T-helper 17 cell (primary cell): ENCODE measurements at regions not wholly inside any gene's neighbourhood (a gene's known extent, or its start where the extent isn't known, plus 50 kb on each side); places are given as distances from the start of the nearest gene placed in this dataset.
A peak's percentile ranks its signal among the peaks of the same experiment; 100 is the strongest.
"Not testable (repeated sequence)": the region's sequence is repeated elsewhere in the genome, so short reads cannot be mapped to it uniquely, and the experiment has no call there.

Experiments used
- ATAC-seq: fragments of 150-1000 bp; cut with Tn5 transposase; 2 replicates; pipeline ENCODE4 v1.10.0; 2021; ENCODE audit warnings: mild to moderate bottlenecking, moderate library complexity
- DNase-seq, 3 donors: peaks; one replicate each; pipeline versions ENCODE4 v3.0.0 to v3.0.0-alpha.2; 2020 to 2021
- H3K9me3 ChIP-seq: one replicate; pipeline ENCODE4 v1.7.0; 2013; ENCODE audit warnings: low read length, mild to moderate bottlenecking; ENCODE audit not compliant: control insufficient read depth, poor library complexity, severe bottlenecking
- H3K27ac Mint-ChIP-seq: one replicate; pipeline ENCODE4 v1.8.0; 2022; ENCODE audit warnings: mild to moderate bottlenecking, moderate library complexity, mixed read lengths
- H3K27me3 Mint-ChIP-seq: one replicate; pipeline ENCODE4 v1.8.0; 2022; ENCODE audit warnings: mixed read lengths
- H3K36me3 Mint-ChIP-seq: one replicate; pipeline ENCODE4 v1.8.0; 2022; ENCODE audit warnings: low read depth, mixed read lengths
- H3K4me1 Mint-ChIP-seq: one replicate; pipeline ENCODE4 v1.8.0; 2022; ENCODE audit warnings: mild to moderate bottlenecking, mixed read lengths
- H3K4me3 Mint-ChIP-seq: one replicate; pipeline ENCODE4 v1.8.0; 2022; ENCODE audit warnings: mild to moderate bottlenecking, moderate library complexity, mixed read lengths

DNA sequence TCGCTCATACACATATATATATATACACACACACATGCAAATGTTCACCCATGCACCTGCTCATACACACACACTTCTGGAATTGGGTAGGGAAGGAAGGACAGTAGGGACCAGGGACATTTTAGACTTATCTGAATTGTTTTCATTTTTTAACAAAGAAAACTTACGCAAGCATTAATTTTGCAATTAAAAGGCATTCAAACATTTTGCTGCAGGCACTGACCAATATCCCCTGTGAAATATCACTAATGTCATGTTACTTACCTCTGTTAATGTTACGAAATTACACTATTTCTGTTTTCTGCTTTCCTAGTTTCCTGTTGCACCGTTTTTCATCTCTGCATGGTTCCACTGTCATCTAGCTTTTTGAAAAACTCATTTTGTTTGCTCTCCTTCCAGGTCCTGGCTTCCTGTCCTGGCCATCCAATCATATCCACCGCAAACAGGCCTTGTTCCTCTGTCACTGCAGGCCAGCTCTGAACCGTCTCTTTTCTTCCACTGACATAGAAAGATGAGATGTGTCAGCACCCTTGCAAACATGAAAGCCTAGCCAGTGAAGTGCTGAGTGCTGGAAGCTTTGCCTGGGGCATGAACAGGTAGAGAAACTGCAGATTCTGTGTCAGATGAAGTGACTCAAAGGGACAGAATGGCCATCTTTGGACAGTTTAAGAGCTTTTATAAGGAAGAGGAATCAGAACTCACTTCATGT, 114.5 kb downstream of the SEPTIN7 start:
- H3K27ac Mint-ChIP-seq, H3K36me3 Mint-ChIP-seq, ATAC-seq, DNase-seq, H3K4me3 Mint-ChIP-seq, H3K9me3 ChIP-seq, H3K27me3 Mint-ChIP-seq: not testable (repeated sequence)
- H3K4me1 Mint-ChIP-seq: peaks cover 11% of the 10 kb centered on the region

DNA sequence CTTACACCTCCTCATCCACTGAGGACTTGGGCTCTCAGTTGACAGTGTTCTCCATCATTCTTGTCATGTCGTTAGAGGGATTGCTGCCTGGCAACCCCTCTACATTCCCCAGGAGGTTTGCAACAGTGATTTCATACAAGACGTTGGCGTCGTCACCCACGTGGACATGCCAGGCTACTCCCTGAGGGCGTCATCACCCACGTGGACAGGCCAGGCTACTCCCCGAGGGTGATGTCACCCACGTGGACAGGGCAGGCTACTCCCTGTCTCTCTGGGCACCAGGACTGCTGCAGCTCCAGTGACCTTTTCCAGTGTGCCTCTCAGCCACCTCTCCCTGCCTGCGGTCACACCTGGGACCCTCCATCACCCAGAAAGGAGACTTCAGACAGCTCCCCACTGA, 117.4 kb downstream of the SEPTIN7 start:
- not testable (repeated sequence) for H3K27ac Mint-ChIP-seq

DNA sequence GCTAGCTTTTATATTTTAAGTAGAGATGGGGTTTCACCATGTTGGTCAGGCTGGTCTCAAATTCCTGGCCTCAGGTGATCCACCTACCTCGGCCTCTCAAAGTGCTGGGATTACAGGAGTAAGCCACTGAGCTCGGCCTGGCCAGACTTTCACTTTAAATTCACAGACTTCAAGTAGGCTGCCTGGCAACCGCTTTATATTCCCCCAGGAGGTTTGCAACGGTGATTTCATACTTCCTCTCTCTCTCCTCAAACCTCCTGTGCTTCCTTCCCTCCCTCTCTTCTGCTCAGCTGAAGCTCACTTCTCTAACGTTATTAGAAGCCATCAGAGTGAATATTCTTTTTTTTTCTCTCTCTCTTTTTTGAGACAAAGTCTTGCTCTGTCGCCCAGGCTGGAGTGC, 118.8 kb downstream of the SEPTIN7 start:
- not testable (repeated sequence) for H3K36me3 Mint-ChIP-seq, H3K27me3 Mint-ChIP-seq, H3K4me3 Mint-ChIP-seq, H3K4me1 Mint-ChIP-seq, H3K27ac Mint-ChIP-seq, DNase-seq, H3K9me3 ChIP-seq
- ATAC-seq: peak; percentile 40

More for the DNA sequence above, 117.4 kb downstream of the SEPTIN7 start:
- not testable (repeated sequence) for H3K36me3 Mint-ChIP-seq, ATAC-seq, H3K9me3 ChIP-seq, DNase-seq, H3K4me3 Mint-ChIP-seq, H3K27me3 Mint-ChIP-seq
- H3K4me1 Mint-ChIP-seq: peaks cover 11% of the 10 kb centered on the region

DNA sequence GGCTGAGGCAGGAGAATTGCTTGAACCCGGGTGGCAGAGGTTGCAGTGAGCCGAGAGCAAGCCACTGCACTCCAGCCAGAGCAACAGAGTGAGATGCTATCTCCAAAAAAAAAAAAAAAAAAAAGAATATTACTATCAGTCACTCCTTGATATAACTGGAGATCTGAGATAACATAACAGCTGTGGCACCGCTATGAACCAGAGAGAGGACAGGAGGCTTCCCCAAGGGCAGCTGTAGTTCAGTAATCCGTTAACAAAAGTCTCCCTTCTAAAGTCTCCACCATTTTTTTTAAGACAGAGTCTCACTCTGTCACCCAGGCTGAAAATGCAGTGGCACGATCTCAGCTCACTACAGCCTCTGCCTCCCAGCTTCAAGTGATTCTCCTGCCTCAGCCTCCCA, 120.5 kb downstream of the SEPTIN7 start:
- H3K4me3 Mint-ChIP-seq, H3K36me3 Mint-ChIP-seq, DNase-seq, ATAC-seq, H3K27ac Mint-ChIP-seq, H3K9me3 ChIP-seq, H3K27me3 Mint-ChIP-seq, H3K4me1 Mint-ChIP-seq: not testable (repeated sequence)

DNA sequence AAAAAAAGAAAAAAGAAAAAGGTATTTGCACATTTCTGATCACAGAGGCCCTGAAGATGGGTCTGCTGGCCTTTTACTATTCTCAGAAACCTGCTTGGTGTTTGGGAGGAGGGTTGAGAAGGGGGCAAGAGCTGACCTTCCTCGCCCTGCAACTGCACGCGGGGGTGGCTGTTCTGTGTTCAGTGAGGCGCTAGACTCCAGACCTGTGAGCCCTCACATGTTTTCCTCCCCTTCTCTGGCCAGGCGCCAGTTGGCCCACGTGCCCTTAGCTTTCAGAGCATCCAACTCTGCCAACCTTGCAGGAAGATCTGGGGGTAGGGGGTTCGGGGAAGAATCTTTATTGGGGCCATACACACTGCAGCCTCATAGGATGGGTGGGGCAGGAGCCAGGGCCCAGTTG, 123.8 kb downstream of the SEPTIN7 start:
- not testable (repeated sequence) for H3K4me3 Mint-ChIP-seq, H3K9me3 ChIP-seq, H3K27ac Mint-ChIP-seq, H3K36me3 Mint-ChIP-seq, DNase-seq, ATAC-seq, H3K27me3 Mint-ChIP-seq, H3K4me1 Mint-ChIP-seq

DNA sequence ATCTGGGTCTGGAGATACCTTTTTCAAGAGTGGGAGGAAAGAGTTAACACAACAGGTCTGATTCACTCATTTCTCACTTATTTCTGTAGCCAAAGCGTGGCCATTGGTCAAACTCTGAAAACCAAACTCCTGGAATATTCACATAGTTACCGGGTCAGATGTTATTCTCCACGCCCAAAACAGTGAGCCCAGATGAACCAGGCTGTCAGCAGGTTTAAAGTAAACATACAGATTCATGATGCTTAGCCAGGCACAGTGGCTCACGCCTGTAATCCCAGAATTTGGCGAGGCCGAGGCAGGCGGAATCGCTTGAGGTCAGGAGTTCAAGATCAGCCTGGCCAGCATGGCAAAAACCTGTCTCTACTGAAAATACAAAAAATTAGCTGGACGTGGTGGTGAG, 126.1 kb downstream of the SEPTIN7 start:
- not testable (repeated sequence) for H3K4me1 Mint-ChIP-seq, H3K9me3 ChIP-seq, H3K36me3 Mint-ChIP-seq, H3K4me3 Mint-ChIP-seq, H3K27me3 Mint-ChIP-seq, H3K27ac Mint-ChIP-seq, DNase-seq, ATAC-seq

DNA sequence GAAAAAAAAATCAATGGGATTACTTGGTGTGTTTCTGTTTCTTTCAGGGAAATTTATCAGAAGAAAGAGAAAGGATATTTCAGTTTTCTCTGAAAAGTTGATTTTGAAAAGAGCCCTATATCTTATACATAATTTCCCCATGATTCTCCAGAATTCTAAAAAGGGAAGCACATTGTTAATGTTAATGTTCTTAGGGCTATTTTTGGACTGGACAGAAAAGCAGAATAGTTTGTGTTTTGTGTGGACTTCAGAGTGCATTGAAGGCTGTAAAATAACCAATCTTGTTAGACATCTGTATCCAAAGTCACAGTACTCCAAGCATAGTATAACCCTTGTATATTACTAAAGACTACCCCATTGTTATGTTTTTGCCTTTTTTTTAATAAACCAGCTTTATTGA, 130.3 kb downstream of the SEPTIN7 start:
- not testable (repeated sequence) for H3K9me3 ChIP-seq, H3K4me1 Mint-ChIP-seq, H3K36me3 Mint-ChIP-seq, H3K27ac Mint-ChIP-seq, H3K27me3 Mint-ChIP-seq, ATAC-seq, H3K4me3 Mint-ChIP-seq, DNase-seq

DNA sequence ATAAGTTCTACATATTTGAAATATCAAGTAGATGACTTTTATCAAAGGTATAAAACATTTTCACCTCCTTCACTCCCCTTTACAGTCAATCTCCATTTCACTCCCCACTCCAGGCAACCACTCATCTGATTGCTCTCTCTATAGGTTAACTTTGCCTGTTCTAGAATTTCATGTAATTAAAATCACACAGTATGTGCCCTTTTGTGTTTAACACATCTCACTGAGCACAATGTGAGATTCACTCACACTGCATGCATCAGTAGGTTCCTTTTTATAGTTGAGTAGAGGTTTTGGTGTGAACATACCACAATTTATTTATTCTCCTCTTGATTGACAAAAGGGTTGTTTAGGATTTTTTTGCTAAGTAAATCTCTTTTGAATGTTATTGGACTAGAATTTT, 130.7 kb downstream of the SEPTIN7 start:
- H3K4me3 Mint-ChIP-seq, H3K27ac Mint-ChIP-seq, H3K9me3 ChIP-seq, DNase-seq, H3K27me3 Mint-ChIP-seq, H3K36me3 Mint-ChIP-seq, ATAC-seq, H3K4me1 Mint-ChIP-seq: not testable (repeated sequence)

DNA sequence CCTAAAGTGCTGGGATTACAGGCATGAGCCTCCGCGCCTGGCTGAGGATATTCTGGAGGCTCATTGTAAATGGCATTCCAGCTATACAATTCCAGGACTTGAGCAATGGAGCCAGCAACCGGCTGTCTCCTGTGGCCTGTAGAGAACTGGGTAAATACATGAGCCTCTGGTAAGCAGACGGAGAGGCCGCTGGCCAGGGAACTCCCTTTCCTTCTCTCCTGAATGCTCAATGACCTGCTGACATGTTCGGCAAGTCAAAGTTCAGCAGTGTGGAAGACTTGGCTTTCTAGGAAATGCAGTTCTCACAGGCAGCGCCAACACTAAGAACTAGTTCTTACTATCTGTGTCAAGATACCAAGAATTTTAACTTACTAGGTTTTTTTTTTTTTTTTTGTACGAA, 139.8 kb downstream of the SEPTIN7 start:
- not testable (repeated sequence) for DNase-seq, ATAC-seq, H3K4me1 Mint-ChIP-seq, H3K4me3 Mint-ChIP-seq, H3K27ac Mint-ChIP-seq, H3K27me3 Mint-ChIP-seq, H3K9me3 ChIP-seq, H3K36me3 Mint-ChIP-seq

DNA sequence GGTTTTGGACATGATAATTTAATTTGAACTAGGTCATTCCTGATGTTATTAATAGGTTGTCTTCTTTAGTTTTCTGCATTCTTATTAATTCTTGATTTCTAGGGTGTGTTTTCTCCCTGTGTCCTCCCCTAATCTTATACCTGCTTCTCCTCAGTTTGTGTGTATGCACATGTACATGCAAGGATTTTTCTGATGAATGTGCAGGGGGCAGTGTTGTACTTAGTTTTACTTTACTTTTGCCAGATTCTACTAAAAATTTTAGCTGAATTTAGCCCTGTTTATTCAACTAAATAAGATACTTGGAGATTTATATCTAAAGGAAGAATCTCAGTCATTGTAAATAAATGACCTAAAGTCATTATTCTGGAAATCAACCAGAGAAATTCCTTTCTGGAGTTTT, 144.8 kb downstream of the SEPTIN7 start:
- H3K9me3 ChIP-seq, DNase-seq, H3K36me3 Mint-ChIP-seq, H3K27ac Mint-ChIP-seq, H3K4me1 Mint-ChIP-seq, ATAC-seq, H3K4me3 Mint-ChIP-seq: not testable (repeated sequence)
- peaks cover 14% of the 10 kb centered on the region for H3K27me3 Mint-ChIP-seq

DNA sequence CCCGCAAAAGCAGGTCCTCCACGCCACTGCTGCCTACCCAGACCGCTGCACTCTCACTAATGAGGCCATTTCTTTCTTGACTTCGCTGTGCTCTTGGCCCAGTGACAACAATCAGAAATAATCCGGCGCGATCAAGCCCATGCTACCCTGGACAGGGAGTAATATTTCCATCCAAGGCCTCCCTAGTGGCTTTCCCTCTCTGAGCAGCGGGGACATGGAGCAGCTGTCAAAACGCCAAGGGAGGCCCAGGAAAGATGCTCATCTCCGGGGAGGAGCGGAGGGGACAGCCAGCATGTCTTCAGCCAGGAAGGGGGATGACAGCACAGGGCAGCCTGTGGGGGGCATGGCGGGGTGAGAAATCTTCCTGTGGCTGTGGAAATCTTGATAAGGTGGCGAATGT, 154.9 kb downstream of the SEPTIN7 start:
- H3K9me3 ChIP-seq, ATAC-seq, H3K36me3 Mint-ChIP-seq, H3K4me1 Mint-ChIP-seq, DNase-seq, H3K27ac Mint-ChIP-seq, H3K4me3 Mint-ChIP-seq: not testable (repeated sequence)
- H3K27me3 Mint-ChIP-seq: peaks cover 22% of the 10 kb centered on the region

DNA sequence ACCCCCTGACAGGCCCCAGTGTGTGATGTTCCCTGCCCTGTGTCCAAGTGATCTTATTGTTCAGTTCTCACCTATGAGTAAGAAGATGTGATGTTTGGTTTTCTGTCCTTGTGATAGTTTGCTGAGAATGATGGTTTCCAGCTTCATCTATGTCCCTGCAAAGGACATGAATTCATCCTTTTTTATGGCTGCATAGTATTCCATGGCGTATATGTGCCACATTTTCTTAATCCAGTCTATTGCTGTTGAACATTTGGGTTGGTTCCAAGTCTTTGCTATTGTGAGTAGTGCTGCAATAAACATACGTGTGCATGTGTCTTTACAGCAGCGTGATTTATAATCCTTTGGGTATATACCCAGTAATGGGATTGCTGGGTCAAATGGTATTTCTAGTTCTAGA, 156.1 kb downstream of the SEPTIN7 start:
- not testable (repeated sequence) for H3K9me3 ChIP-seq, H3K4me3 Mint-ChIP-seq, H3K4me1 Mint-ChIP-seq, H3K36me3 Mint-ChIP-seq, DNase-seq, ATAC-seq, H3K27ac Mint-ChIP-seq
- peaks cover 19% of the 10 kb centered on the region for H3K27me3 Mint-ChIP-seq

DNA sequence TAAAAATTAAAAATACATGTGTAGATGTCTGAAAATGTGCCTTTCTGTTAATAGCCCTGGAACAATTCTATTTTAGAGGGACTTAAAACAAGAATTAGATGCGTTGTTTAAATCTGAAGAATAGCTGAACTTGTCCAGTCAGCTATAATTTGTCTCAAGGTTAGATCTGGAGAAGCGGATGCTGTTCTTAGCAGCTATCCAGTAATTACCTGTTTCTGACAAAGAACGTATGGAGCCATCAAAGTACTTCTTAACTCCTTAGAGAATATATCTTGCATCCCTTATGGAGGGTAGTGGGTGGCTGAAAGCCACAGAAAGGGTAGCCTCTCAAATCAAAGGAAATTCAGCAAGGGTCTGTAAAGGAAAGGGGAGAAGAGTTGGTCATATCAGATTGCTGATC, 160.4 kb downstream of the SEPTIN7 start:
- not testable (repeated sequence) for H3K4me3 Mint-ChIP-seq, H3K36me3 Mint-ChIP-seq, ATAC-seq, DNase-seq, H3K4me1 Mint-ChIP-seq, H3K9me3 ChIP-seq, H3K27ac Mint-ChIP-seq
- peaks cover 12% of the 10 kb centered on the region for H3K27me3 Mint-ChIP-seq

DNA sequence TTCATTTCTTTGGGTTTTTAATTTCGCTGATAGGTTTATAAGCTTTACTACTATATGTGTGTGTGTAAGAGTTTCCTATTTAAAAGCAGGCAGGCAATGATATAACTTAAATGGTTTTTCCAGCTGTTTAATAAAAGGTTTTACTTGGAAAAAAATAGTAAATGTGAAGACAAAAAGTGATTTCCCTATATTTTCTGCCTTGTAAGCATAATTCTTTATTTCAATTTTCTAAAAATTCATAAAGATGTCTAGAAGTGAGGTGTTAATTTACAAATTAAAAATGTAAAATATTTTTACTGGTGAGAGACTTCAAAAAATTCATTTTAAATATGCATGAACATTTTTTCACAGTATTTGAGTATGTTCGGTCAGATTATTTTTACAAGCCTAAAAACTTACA, 161.8 kb downstream of the SEPTIN7 start:
- H3K27me3 Mint-ChIP-seq: peaks cover 16% of the 10 kb centered on the region
- not testable (repeated sequence) for H3K4me3 Mint-ChIP-seq, ATAC-seq, H3K36me3 Mint-ChIP-seq, DNase-seq, H3K4me1 Mint-ChIP-seq, H3K9me3 ChIP-seq, H3K27ac Mint-ChIP-seq
